CD14-positive monocyte (primary cell): ENCODE measurements at regions not wholly inside any gene's neighbourhood (a gene's known extent, or its start where the extent isn't known, plus 50 kb on each side); places are given as distances from the start of the nearest gene placed in this dataset.

Experiments
- DNase-seq, 3 donors: peaks; one replicate each; pipeline ENCODE4 v3.0.0-alpha.2; 2011 to 2022
- H2AFZ ChIP-seq: 2 replicates; pipeline ENCODE4 v1.6.0; 2012; ENCODE audit warnings: mild to moderate bottlenecking, low read depth, low read length, inconsistent platforms; ENCODE audit not compliant: insufficient read depth, poor library complexity, severe bottlenecking
- H3K27ac ChIP-seq, 2 donors: 1 replicate in 1 of 2; 2 replicates in 1 of 2; pipeline ENCODE4 v1.5.1; 2012 to 2013; ENCODE audit warnings: low read length in 2 of 2, control low read depth in 1 of 2, inconsistent platforms in 1 of 2, low read depth in 1 of 2, mild to moderate bottlenecking in 1 of 2
- H3K27me3 ChIP-seq, 2 donors: one replicate each; pipeline versions ENCODE4 v1.6.0 to v1.6.1; 2011 to 2013; ENCODE audit warnings: low read length in 2 of 2; ENCODE audit not compliant: control insufficient read depth in 2 of 2, insufficient read depth in 2 of 2
- H3K36me3 ChIP-seq, 2 donors: replicated peaks in 1 of 2; 1 replicate in 1 of 2; 2 replicates in 1 of 2; pipeline versions ENCODE4 v1.5.1 to v1.6.1; 2012 to 2013; ENCODE audit warnings: low read length in 2 of 2, control low read depth in 1 of 2, inconsistent platforms in 1 of 2, mild to moderate bottlenecking in 1 of 2; ENCODE audit not compliant: insufficient read depth in 2 of 2, control insufficient read depth in 1 of 2
- H3K4me1 ChIP-seq, 2 donors: 1 replicate in 1 of 2; 2 replicates in 1 of 2; pipeline versions ENCODE4 v1.5.1 to v1.6.1; 2012 to 2013; ENCODE audit warnings: low read length in 2 of 2, control low read depth in 1 of 2, inconsistent platforms in 1 of 2, mild to moderate bottlenecking in 1 of 2, moderate library complexity in 1 of 2; ENCODE audit not compliant: insufficient read depth in 2 of 2, control insufficient read depth in 1 of 2
- H3K4me2 ChIP-seq: replicated peaks from 2 replicates; pipeline ENCODE3; 2012; ENCODE audit warnings: low read length, moderate library complexity, mild to moderate bottlenecking; ENCODE audit not compliant: poor library complexity, severe bottlenecking; ENCODE audit errors: extremely low read depth
- H3K4me3 ChIP-seq, 3 experiments: fragments of 200-600 bp in 1 of 3; sonication (generic) in 1 of 3; replicated peaks in 1 of 3; 1 replicate in 2 of 3; 2 replicates in 1 of 3; pipeline ENCODE4 v1.5.1; 2011 to 2013; ENCODE audit warnings: low read length in 3 of 3, mild to moderate bottlenecking in 3 of 3, control low read depth in 2 of 3, low read depth in 2 of 3, inconsistent platforms in 1 of 3, moderate library complexity in 1 of 3
- H3K79me2 ChIP-seq: 2 replicates; pipeline ENCODE4 v1.6.0; 2012; ENCODE audit warnings: mild to moderate bottlenecking, control low read depth, inconsistent platforms, low read length, moderate library complexity; ENCODE audit not compliant: insufficient read depth
- H3K9ac ChIP-seq: 2 replicates; pipeline ENCODE4 v1.6.0; 2017; ENCODE audit warnings: low read length, mild to moderate bottlenecking; ENCODE audit not compliant: insufficient read depth, poor library complexity, severe bottlenecking
- H3K9me3 ChIP-seq, 2 donors: replicated peaks in 1 of 2; 1 replicate in 1 of 2; 2 replicates in 1 of 2; pipeline versions ENCODE4 v1.5.1 to v1.6.1; 2012 to 2013; ENCODE audit warnings: low read length in 2 of 2, control low read depth in 1 of 2; ENCODE audit not compliant: control insufficient read depth in 1 of 2, insufficient read depth in 1 of 2
- H4K20me1 ChIP-seq: 2 replicates; pipeline ENCODE4 v1.6.0; 2012; ENCODE audit warnings: mild to moderate bottlenecking, low read length, control low read depth, moderate library complexity; ENCODE audit not compliant: insufficient read depth
- H3K27ac Mint-ChIP-seq, 7 donors: one replicate each; pipeline ENCODE4 v1.8.0; 2020; ENCODE audit warnings: mild to moderate bottlenecking in 7 of 7, mixed read lengths in 7 of 7, moderate library complexity in 6 of 7, inconsistent platforms in 2 of 7
- H3K27me3 Mint-ChIP-seq, 3 donors: one replicate each; pipeline ENCODE4 v1.8.0; 2021 to 2022; ENCODE audit warnings: low read depth in 3 of 3, mild to moderate bottlenecking in 3 of 3, mixed read lengths in 3 of 3, moderate library complexity in 3 of 3, inconsistent platforms in 1 of 3
- H3K36me3 Mint-ChIP-seq, 2 donors: one replicate each; pipeline ENCODE4 v1.8.0; 2020; ENCODE audit warnings: mixed read lengths in 2 of 2, inconsistent platforms in 1 of 2, mild to moderate bottlenecking in 1 of 2
- H3K4me1 Mint-ChIP-seq: one replicate; pipeline ENCODE4 v1.8.0; 2020; ENCODE audit warnings: mild to moderate bottlenecking, mixed read lengths
- H3K4me3 Mint-ChIP-seq, 2 donors: one replicate each; pipeline ENCODE4 v1.8.0; 2020; ENCODE audit warnings: mild to moderate bottlenecking in 2 of 2, mixed read lengths in 2 of 2, moderate library complexity in 1 of 2
- H3K9me3 Mint-ChIP-seq, 7 donors: one replicate each; pipeline ENCODE4 v1.8.0; 2020 to 2022; ENCODE audit warnings: mixed read lengths in 7 of 7, mild to moderate bottlenecking in 6 of 7, moderate library complexity in 6 of 7, inconsistent platforms in 2 of 7
- CTCF ChIP-seq: fragments of 200-600 bp; IDR thresholded peaks from one replicate; pipeline ENCODE4 v1.8.0; 2022; ENCODE audit warnings: antibody characterized with exemption, mild to moderate bottlenecking
- WGBS: methylation state at CpG from one replicate; pipeline ENCODE4 v1.1.5; 2013; ENCODE audit warnings: missing lambda C conversion rate; ENCODE audit not compliant: insufficient coverage; 5-methylcytosine and 5-hydroxymethylcytosine counted together
- intact Hi-C, 2 donors: fragments of 100-400 bp; cut with micrococcal nuclease; formaldehyde crosslinking; loops; one replicate each; pipeline versions ENCODE4 v1.15.0 to v1.15.1; 2023

- no peak overlapping the region for H3K4me3 Mint-ChIP-seq
- no peaks in the 10 kb centered on the region for H4K20me1 ChIP-seq
- no peak overlapping the region for H3K4me3 ChIP-seq
- no peaks in the 10 kb centered on the region for H3K4me1 ChIP-seq
- no peak overlapping the region for H3K27ac Mint-ChIP-seq
- H3K27me3 ChIP-seq: no peaks in the 10 kb centered on the region
- H3K9ac ChIP-seq: no peak overlapping the region
- intact Hi-C loops: no loop called here
- no peaks in the 10 kb centered on the region for H3K36me3 ChIP-seq
- no peaks in the 10 kb centered on the region for H3K36me3 Mint-ChIP-seq
- H3K79me2 ChIP-seq: no peaks in the 10 kb centered on the region
- no peaks in the 10 kb centered on the region for H3K9me3 ChIP-seq
- H3K27me3 Mint-ChIP-seq: peaks cover 3 to 8% (median 7%) of the 10 kb centered on the region in 3 donors
- no peak overlapping the region for H2AFZ ChIP-seq
- DNase-seq: no peak
- no peaks in the 10 kb centered on the region for H3K4me1 Mint-ChIP-seq
- H3K27ac ChIP-seq: no peak overlapping the region
- 25% methylated on average over 9 of the region's 11 CpGs for WGBS
- peaks cover 0 to 4% (median 0%) of the 10 kb centered on the region in 7 donors for H3K9me3 Mint-ChIP-seq
- no peak overlapping the region for H3K4me2 ChIP-seq
- no peak for TF ChIP-seq CTCF
Measured at GRCh38 chr11:134476435-134477021, 64.5 kb upstream of the B3GAT1 start.

DNA sequence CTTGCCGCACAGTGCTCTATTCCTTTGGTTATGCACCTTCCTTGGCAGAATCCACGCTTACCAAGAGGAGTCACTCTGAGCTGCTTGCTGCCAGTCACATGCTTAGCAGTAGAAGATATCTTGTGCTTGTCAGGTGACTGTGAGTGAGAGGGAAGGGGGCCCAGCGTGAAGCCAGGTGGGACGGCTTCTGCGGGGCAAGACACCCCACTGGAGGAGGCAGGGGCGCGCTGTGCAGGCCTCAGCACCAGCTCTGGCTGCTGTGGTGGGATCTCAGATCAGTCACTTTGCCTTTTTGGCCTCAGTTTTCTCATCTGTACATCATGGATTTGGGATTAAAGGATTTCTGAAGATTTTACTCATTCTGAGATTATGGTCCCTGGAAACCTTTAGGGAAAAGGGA lies 63.9 kb upstream of the B3GAT1 start:
- Histone ChIP-seq H2AFZ (no peak overlapping the region), H3K9ac (no peak overlapping the region), H3K4me3 (no peak overlapping the region), H3K4me1 (no peaks in the 10 kb centered on the region), H3K27ac (no peak overlapping the region), H3K9me3 (no peaks in the 10 kb centered on the region), H3K4me2 (no peak overlapping the region), H3K27me3 (no peaks in the 10 kb centered on the region), H4K20me1 (no peaks in the 10 kb centered on the region), H3K36me3 (no peaks in the 10 kb centered on the region), H3K79me2 (no peaks in the 10 kb centered on the region)
- Mint-ChIP-seq H3K27me3 (peaks cover 7 to 13% (median 8%) of the 10 kb centered on the region in 3 donors), H3K36me3 (no peaks in the 10 kb centered on the region), H3K9me3 (peaks cover 0 to 7% (median 0%) of the 10 kb centered on the region in 7 donors), H3K4me3 (no peak overlapping the region), H3K4me1 (no peaks in the 10 kb centered on the region), H3K27ac (no peak overlapping the region)
- no peak for DNase-seq
- 60% methylated on average over 4 of the region's 7 CpGs for WGBS
- intact Hi-C loops: no loop called here
- no peak for TF ChIP-seq CTCF
